Adrenal gland (tissue), 9 donors: ENCODE measurements at regions not wholly inside any gene's neighbourhood (a gene's known extent, or its start where the extent isn't known, plus 50 kb on each side); places are given as distances from the start of the nearest gene placed in this dataset.

Experiments used
- DNase-seq, 7 donors: peaks; one replicate each; pipeline ENCODE4 v3.0.0-alpha.2; 2019 to 2020
- H3K27ac ChIP-seq, 5 donors: fragments of 200-600 bp; sonication (generic) in 4 of 5; 1 replicate in 3 of 5; 2 replicates in 2 of 5; pipeline versions ENCODE4 v1.5.1 to v1.8.0; 2016 to 2020; ENCODE audit warnings: mild to moderate bottlenecking in 1 of 5
- H3K27me3 ChIP-seq: fragments of 200-600 bp; 2 replicates; pipeline ENCODE4 v1.8.0; 2021
- H3K36me3 ChIP-seq, 2 donors: fragments of 200-600 bp; replicated peaks in 1 of 2; 1 replicate in 1 of 2; 2 replicates in 1 of 2; pipeline versions ENCODE4 v1.5.1 to v1.8.0; 2018 to 2022
- H3K4me1 ChIP-seq, 2 donors: fragments of 200-600 bp; replicated peaks in 1 of 2; 1 replicate in 1 of 2; 2 replicates in 1 of 2; pipeline versions ENCODE4 v1.5.1 to v1.8.0; 2018 to 2021
- H3K4me3 ChIP-seq, 4 donors: fragments of 200-600 bp; sonication (generic) in 3 of 4; one replicate each; pipeline ENCODE4 v1.5.1; 2016 to 2018
- H3K9me3 ChIP-seq, 3 donors: fragments of 200-600 bp; sonication (generic) in 1 of 3; replicated peaks in 1 of 3; 1 replicate in 2 of 3; 2 replicates in 1 of 3; pipeline versions ENCODE4 v1.5.1 to v1.8.0; 2016 to 2021
- CTCF ChIP-seq, 6 experiments: fragments of 450-650 bp in 4 of 6; fragments of 200-600 bp in 2 of 6; sonication (generic) in 1 of 6; IDR thresholded peaks; 1 replicate in 5 of 6; 2 replicates in 1 of 6; pipeline versions ENCODE4 v1.5.1 to v1.8.0; 2016 to 2021; ENCODE audit warnings: antibody characterized with exemption in 6 of 6, mild to moderate bottlenecking in 2 of 6, moderate library complexity in 1 of 6
- POLR2A ChIP-seq, 2 donors: fragments of 450-650 bp; IDR thresholded peaks; one replicate each; pipeline ENCODE4 v1.6.1; 2017; ENCODE audit warnings: antibody characterized with exemption in 2 of 2, mild to moderate bottlenecking in 2 of 2, moderate library complexity in 1 of 2
- WGBS, 4 donors: extraction: QIAGEN DNeasy Blood & Tissue Kit in 2 of 4; methylation state at CpG; one replicate each; pipeline versions ENCODE4 v1.1.5 to v1.1.7; 2013 to 2017; 5-methylcytosine and 5-hydroxymethylcytosine counted together
- intact Hi-C, 2 donors: fragments of 100-400 bp; cut with DNase I; formaldehyde crosslinking; loops; one replicate each; pipeline versions ENCODE4 v1.14.1 to v1.15.0; 2022 to 2023
- donor health status: healthy with polysubstance abuse.
- donor health status: Bipolar disorder and iron deficiency.
- donor health status: DM: yes; HTN: yes; CAD: no.
- donor health status: DM: no; HTN: no; CAD: no.
- donor health status: DM: no; HTN: no; CAD: no.

GRCh38 chr7:118492466-118492865 lies 268.0 kb downstream of the ANKRD7 start:
- intact Hi-C loops = no loop called here
- Histone ChIP-seq H3K9me3 (no peaks in the 10 kb centered on the region), H3K27ac (no peak overlapping the region), H3K4me1 (no peaks in the 10 kb centered on the region), H3K4me3 (no peak overlapping the region), H3K27me3 (no peaks in the 10 kb centered on the region), H3K36me3 (no peaks in the 10 kb centered on the region)
- no peak for DNase-seq
- TF ChIP-seq CTCF (IDR thresholded peaks at IDR 0.05) (no peak), POLR2A (IDR thresholded peaks at IDR 0.05) (no peak)
- WGBS, 4 donors = 37 to 49% (median 40%) methylated on average over 5 of the region's 5 CpGs

- TF ChIP-seq POLR2A (IDR thresholded peaks at IDR 0.05) = no peak
- no peak for TF ChIP-seq CTCF (IDR thresholded peaks at IDR 0.05)
- intact Hi-C loops = no loop called here
- Histone ChIP-seq H3K27ac (no peak overlapping the region), H3K4me1 (no peaks in the 10 kb centered on the region), H3K27me3 (no peaks in the 10 kb centered on the region), H3K9me3 (no peaks in the 10 kb centered on the region), H3K4me3 (no peak overlapping the region), H3K36me3 (no peaks in the 10 kb centered on the region)
- no peak for DNase-seq
Observed at GRCh38 chr7:118496138-118496644, 271.7 kb downstream of the ANKRD7 start.

GRCh38 chr7:118502235-118502634 lies 277.7 kb downstream of the ANKRD7 start:
- no peak overlapping the region for H3K4me3 ChIP-seq
- H3K27me3 ChIP-seq = no peaks in the 10 kb centered on the region
- intact Hi-C loops = no loop called here
- 46 to 73% (median 66%) methylated on average over 3 of the region's 3 CpGs for WGBS, 4 donors
- no peak for TF ChIP-seq CTCF (IDR thresholded peaks at IDR 0.05)
- no peak for TF ChIP-seq POLR2A (IDR thresholded peaks at IDR 0.05)
- H3K27ac ChIP-seq = no peak overlapping the region
- no peaks in the 10 kb centered on the region for H3K4me1 ChIP-seq
- no peaks in the 10 kb centered on the region for H3K9me3 ChIP-seq
- no peak for DNase-seq
- H3K36me3 ChIP-seq = no peaks in the 10 kb centered on the region

GRCh38 chr7:118511146-118511545 lies 286.6 kb downstream of the ANKRD7 start:
- no peaks in the 10 kb centered on the region for H3K36me3 ChIP-seq
- no peak overlapping the region for H3K27ac ChIP-seq
- H3K27me3 ChIP-seq = no peaks in the 10 kb centered on the region
- no peaks in the 10 kb centered on the region for H3K9me3 ChIP-seq
- no peak overlapping the region for H3K4me3 ChIP-seq
- H3K4me1 ChIP-seq = no peaks in the 10 kb centered on the region
- WGBS, 4 donors = 58 to 77% (median 69%) methylated on average over 2 of the region's 2 CpGs
- TF ChIP-seq POLR2A (IDR thresholded peaks at IDR 0.05) = no peak
- TF ChIP-seq CTCF (IDR thresholded peaks at IDR 0.05) = no peak
- DNase-seq = no peak
- intact Hi-C loops = no loop called here
